ENCODE measurements at regions not wholly inside any gene's neighbourhood (a gene's known extent, or its start where the extent isn't known, plus 50 kb on each side); places are given as distances from the start of the nearest gene placed in this dataset.

DNA sequence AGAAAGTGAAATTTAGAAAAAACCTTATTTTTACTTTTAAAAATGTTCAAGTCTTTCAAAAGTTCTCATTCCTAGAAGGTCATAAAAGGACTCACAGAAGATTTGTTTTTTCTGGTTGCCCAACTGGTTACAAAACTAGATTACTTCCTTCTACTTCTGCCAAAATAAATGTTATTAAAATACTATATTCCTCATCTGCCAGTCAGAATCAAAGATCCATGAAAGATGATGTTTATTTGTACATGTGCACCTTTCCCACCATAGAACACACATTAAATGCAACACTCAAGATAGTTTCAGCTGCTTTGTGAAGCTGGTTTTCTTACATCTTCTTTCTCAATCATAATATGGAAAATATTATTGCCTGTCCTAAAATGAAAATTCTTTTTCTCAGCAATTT is 465.4 kb downstream of the ETV1 start:
- TF ChIP-seq, protein P1, sequence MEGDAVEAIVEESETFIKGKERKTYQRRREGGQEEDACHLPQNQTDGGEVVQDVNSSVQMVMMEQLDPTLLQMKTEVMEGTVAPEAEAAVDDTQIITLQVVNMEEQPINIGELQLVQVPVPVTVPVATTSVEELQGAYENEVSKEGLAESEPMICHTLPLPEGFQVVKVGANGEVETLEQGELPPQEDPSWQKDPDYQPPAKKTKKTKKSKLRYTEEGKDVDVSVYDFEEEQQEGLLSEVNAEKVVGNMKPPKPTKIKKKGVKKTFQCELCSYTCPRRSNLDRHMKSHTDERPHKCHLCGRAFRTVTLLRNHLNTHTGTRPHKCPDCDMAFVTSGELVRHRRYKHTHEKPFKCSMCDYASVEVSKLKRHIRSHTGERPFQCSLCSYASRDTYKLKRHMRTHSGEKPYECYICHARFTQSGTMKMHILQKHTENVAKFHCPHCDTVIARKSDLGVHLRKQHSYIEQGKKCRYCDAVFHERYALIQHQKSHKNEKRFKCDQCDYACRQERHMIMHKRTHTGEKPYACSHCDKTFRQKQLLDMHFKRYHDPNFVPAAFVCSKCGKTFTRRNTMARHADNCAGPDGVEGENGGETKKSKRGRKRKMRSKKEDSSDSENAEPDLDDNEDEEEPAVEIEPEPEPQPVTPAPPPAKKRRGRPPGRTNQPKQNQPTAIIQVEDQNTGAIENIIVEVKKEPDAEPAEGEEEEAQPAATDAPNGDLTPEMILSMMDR (IDR thresholded peaks at IDR 0.05; ENCODE audit: extremely low read depth in 1 of 2, insufficient read depth in 1 of 2, low read depth in 1 of 2, low read length in 2 of 2) = no peak
- no peak for TF ChIP-seq EZH2 (IDR thresholded peaks at IDR 0.05; ENCODE audit: borderline replicate concordance, low read depth, low read length, severe bottlenecking)
- TF ChIP-seq POLR2AphosphoS5 (IDR thresholded peaks at IDR 0.05; ENCODE audit: insufficient read depth, low read depth, low read length) = no peak
- TF ChIP-seq JUN (IDR thresholded peaks at IDR 0.05; ENCODE audit: borderline replicate concordance, insufficient read depth, insufficient read length, low read depth) = no peak
- TF ChIP-seq POLR2A (IDR thresholded peaks at IDR 0.05; ENCODE audit: low read depth, low read length) = no peak
- no peak for TF ChIP-seq MYC (IDR thresholded peaks at IDR 0.05; ENCODE audit: low read depth, low read length)
- TF ChIP-seq, protein P2, sequence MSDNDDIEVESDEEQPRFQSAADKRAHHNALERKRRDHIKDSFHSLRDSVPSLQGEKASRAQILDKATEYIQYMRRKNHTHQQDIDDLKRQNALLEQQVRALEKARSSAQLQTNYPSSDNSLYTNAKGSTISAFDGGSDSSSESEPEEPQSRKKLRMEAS (IDR thresholded peaks at IDR 0.05; ENCODE audit: insufficient read depth, insufficient read length) = no peak
- TF ChIP-seq GATA2 (IDR thresholded peaks at IDR 0.05; ENCODE audit: insufficient read depth, insufficient read length, low read depth, low read length) = no peak

All from endothelial cell of umbilical vein (primary cell).